Loucy (cell line): ENCODE measurements at regions not wholly inside any gene's neighbourhood (a gene's known extent, or its start where the extent isn't known, plus 50 kb on each side); places are given as distances from the start of the nearest gene placed in this dataset.
A peak's percentile ranks its signal among the peaks of the same experiment; 100 is the strongest.

Source experiments
- H2AFZ ChIP-seq: fragments of 200-600 bp; sonication (generic); 2 replicates; pipeline ENCODE4 v1.6.0; 2016; ENCODE audit warnings: antibody characterized with exemption, mild to moderate bottlenecking, low read length, moderate library complexity
- H3F3A ChIP-seq: fragments of 200-600 bp; 2 replicates; pipeline ENCODE4 v1.6.0; 2016; ENCODE audit warnings: antibody characterized with exemption, low read depth, mild to moderate bottlenecking
- H3K27me3 ChIP-seq: fragments of 200-600 bp; sonication (generic); 2 replicates; pipeline ENCODE4 v1.6.1; 2014; ENCODE audit warnings: low read length, mild to moderate bottlenecking; ENCODE audit not compliant: insufficient read depth, poor library complexity, severe bottlenecking
- H3K36me3 ChIP-seq: fragments of 200-600 bp; sonication (generic); 2 replicates; pipeline ENCODE4 v1.6.1; 2016; ENCODE audit warnings: low read length; ENCODE audit not compliant: insufficient read depth
- H3K4me1 ChIP-seq: fragments of 200-600 bp; sonication (generic); 2 replicates; pipeline ENCODE4 v1.5.1; 2014; ENCODE audit warnings: low read length, mild to moderate bottlenecking; ENCODE audit not compliant: insufficient read depth, poor library complexity, severe bottlenecking
- H3K4me2 ChIP-seq: fragments of 200-600 bp; sonication (generic); 2 replicates; pipeline ENCODE4 v1.6.0; 2014; ENCODE audit warnings: antibody characterized with exemption, low read length, low read depth, mild to moderate bottlenecking; ENCODE audit not compliant: poor library complexity, severe bottlenecking
- H3K4me3 ChIP-seq: fragments of 200-600 bp; sonication (generic); 2 replicates; pipeline ENCODE4 v1.5.1; 2014; ENCODE audit warnings: low read length, mild to moderate bottlenecking, mixed read lengths; ENCODE audit not compliant: poor library complexity, severe bottlenecking
- H3K79me2 ChIP-seq: fragments of 200-600 bp; sonication (generic); 2 replicates; pipeline ENCODE4 v1.6.1; 2014; ENCODE audit warnings: low read length; ENCODE audit not compliant: insufficient read depth
- H3K9ac ChIP-seq: fragments of 200-600 bp; sonication (generic); 2 replicates; pipeline ENCODE4 v1.6.0; 2014; ENCODE audit warnings: mild to moderate bottlenecking, low read depth, low read length, moderate library complexity; ENCODE audit not compliant: poor library complexity, severe bottlenecking
- H3K9me2 ChIP-seq: fragments of 200-600 bp; sonication (generic); replicated peaks from 2 replicates; pipeline ENCODE4 v1.6.1; 2016; ENCODE audit warnings: low read depth, low read length, mixed read lengths
- H3K9me3 ChIP-seq: fragments of 200-600 bp; sonication (generic); 2 replicates; pipeline ENCODE4 v1.6.1; 2014; ENCODE audit warnings: mild to moderate bottlenecking, antibody characterized with exemption, low read length, low read depth; ENCODE audit not compliant: insufficient read depth
- H4K20me1 ChIP-seq: fragments of 200-600 bp; sonication (generic); 2 replicates; pipeline ENCODE4 v1.6.0; 2014; ENCODE audit warnings: antibody characterized with exemption, low read length, mild to moderate bottlenecking; ENCODE audit not compliant: insufficient read depth, poor library complexity, severe bottlenecking
- EZH2phosphoT487 ChIP-seq: fragments of 200-600 bp; IDR thresholded peaks from 2 replicates; pipeline ENCODE4 v1.6.1; 2018; ENCODE audit warnings: antibody characterized with exemption, mild to moderate bottlenecking, moderate library complexity, borderline replicate concordance
- TF ChIP-seq, protein P1 (sequence below): fragments of 200-600 bp; sonication (generic); conservative IDR thresholded peaks from 2 replicates; pipeline ENCODE4 v1.5.1; 2014; ENCODE audit warnings: mild to moderate bottlenecking, antibody characterized with exemption, low read length

GRCh38 chr1:117682372-117682771 is 76.5 kb downstream of the TENT5C start:
- no peak for TF ChIP-seq EZH2phosphoT487
- TF ChIP-seq, protein P1, sequence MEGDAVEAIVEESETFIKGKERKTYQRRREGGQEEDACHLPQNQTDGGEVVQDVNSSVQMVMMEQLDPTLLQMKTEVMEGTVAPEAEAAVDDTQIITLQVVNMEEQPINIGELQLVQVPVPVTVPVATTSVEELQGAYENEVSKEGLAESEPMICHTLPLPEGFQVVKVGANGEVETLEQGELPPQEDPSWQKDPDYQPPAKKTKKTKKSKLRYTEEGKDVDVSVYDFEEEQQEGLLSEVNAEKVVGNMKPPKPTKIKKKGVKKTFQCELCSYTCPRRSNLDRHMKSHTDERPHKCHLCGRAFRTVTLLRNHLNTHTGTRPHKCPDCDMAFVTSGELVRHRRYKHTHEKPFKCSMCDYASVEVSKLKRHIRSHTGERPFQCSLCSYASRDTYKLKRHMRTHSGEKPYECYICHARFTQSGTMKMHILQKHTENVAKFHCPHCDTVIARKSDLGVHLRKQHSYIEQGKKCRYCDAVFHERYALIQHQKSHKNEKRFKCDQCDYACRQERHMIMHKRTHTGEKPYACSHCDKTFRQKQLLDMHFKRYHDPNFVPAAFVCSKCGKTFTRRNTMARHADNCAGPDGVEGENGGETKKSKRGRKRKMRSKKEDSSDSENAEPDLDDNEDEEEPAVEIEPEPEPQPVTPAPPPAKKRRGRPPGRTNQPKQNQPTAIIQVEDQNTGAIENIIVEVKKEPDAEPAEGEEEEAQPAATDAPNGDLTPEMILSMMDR = no peak
- H3K4me3 ChIP-seq = no peak overlapping the region
- H3K4me1 ChIP-seq = no peaks in the 10 kb centered on the region
- no peaks in the 10 kb centered on the region for H3F3A ChIP-seq
- no peak overlapping the region for H3K4me2 ChIP-seq
- no peak overlapping the region for H3K9ac ChIP-seq
- no peak overlapping the region for H2AFZ ChIP-seq
- no peaks in the 10 kb centered on the region for H3K9me3 ChIP-seq
- H3K79me2 ChIP-seq = no peaks in the 10 kb centered on the region
- H4K20me1 ChIP-seq = no peaks in the 10 kb centered on the region
- H3K36me3 ChIP-seq = no peaks in the 10 kb centered on the region
- no peaks in the 10 kb centered on the region for H3K27me3 ChIP-seq
- no peaks in the 10 kb centered on the region for H3K9me2 ChIP-seq

DNA sequence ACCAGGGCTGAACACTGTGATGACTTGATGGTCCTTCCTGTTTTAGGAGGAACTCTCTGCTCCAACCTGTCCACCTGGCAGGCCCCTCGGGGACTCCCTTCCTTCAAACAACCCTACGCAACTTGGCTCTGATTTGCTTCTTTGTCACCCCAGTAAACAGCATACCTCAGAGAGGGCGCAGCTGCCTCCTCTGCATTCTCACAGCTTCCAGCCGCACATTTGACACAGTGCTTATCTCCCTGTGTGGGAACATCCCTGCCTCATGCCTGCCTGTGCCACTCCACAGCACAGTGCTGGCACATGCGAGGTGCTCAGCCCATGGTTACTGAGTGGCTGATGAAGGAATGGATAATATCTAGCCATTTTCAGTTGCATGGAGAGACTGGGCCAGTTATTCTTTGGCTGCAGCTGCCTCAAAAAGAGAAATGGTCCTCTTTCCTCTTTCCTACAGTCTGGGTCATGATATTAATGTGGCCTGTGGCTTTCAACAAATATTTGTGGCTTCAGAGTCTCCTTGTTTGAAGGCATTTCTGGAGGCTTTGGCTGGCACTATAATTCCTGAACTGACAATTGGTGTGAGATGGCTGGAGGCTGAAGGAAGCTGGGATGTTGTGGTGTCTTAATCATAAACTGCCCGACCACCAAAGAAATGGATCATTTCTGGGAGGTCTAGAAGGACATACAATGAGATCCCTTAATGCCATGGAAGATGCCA is 77.9 kb downstream of the TENT5C start:
- Histone ChIP-seq H3K9ac (no peak overlapping the region), H3F3A (no peaks in the 10 kb centered on the region), H3K9me3 (no peaks in the 10 kb centered on the region), H3K36me3 (no peaks in the 10 kb centered on the region), H3K9me2 (no peaks in the 10 kb centered on the region), H4K20me1 (no peaks in the 10 kb centered on the region), H3K4me1 (no peaks in the 10 kb centered on the region), H2AFZ (peak overlapping the region; percentile 65), H3K4me2 (no peak overlapping the region), H3K79me2 (no peaks in the 10 kb centered on the region), H3K27me3 (no peaks in the 10 kb centered on the region), H3K4me3 (no peak overlapping the region)
- TF ChIP-seq EZH2phosphoT487 = no peak
- TF ChIP-seq, protein P1 = no peak

DNA sequence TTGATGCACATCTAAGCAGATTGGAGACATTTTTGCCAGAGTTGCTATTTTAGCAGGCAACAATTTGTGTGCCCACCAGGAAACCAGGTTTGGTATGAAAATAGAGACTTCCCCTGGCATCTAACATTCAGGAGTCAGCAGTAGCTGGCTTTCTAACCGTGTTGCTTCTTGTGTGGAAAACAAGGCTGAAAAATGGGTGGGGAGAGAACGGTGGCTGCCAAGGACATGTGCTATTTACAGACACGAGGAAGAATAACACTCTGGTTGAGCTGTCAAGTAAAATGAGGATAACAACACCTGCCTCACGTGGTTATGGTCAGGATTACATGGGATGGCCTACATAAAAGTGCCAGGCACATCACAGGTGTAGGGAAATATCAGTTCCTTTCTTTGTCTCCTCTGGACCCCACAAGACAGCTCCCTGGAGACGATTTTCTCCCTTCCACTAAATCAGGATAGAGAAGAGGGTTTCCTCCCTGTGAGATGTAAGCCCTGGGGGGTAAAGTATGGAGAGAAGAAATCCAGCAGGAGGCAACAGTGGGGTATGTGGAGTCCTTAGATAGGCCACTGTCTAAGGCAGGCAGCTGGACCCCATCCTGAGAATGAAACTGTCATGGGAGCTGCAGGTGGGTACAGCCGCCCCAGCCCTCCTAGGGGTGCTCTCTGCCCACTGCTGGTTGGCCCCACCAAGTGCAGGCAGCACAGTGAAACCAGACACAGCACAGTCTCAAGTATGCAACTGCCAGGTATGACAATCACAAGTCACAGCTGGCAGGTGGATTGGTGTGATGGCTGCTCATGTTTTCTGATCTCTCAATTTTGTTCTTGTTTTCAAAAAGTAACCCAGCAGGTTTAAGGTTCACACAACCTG is 80.3 kb downstream of the TENT5C start:
- no peaks in the 10 kb centered on the region for H4K20me1 ChIP-seq
- H3K79me2 ChIP-seq = no peaks in the 10 kb centered on the region
- H3K36me3 ChIP-seq = no peaks in the 10 kb centered on the region
- H3F3A ChIP-seq = no peaks in the 10 kb centered on the region
- no peak overlapping the region for H3K4me3 ChIP-seq
- H3K27me3 ChIP-seq = no peaks in the 10 kb centered on the region
- H3K4me2 ChIP-seq = no peak overlapping the region
- no peak overlapping the region for H3K9ac ChIP-seq
- no peaks in the 10 kb centered on the region for H3K9me3 ChIP-seq
- no peaks in the 10 kb centered on the region for H3K9me2 ChIP-seq
- TF ChIP-seq, protein P1 = peak; percentile 45
- TF ChIP-seq EZH2phosphoT487 = no peak
- H2AFZ ChIP-seq = no peak overlapping the region
- no peaks in the 10 kb centered on the region for H3K4me1 ChIP-seq
